Fibroblast of the aortic adventitia (primary cell): ENCODE measurements at regions not wholly inside any gene's neighbourhood (a gene's known extent, or its start where the extent isn't known, plus 50 kb on each side); places are given as distances from the start of the nearest gene placed in this dataset.

ENCODE experiments used
- DNase-seq: peaks from one replicate; pipeline ENCODE4 v3.0.0-alpha.2; 2010; ENCODE audit warnings: low read depth
- H3K4me3 ChIP-seq: 2 replicates; pipeline ENCODE4 v1.5.1; 2011; ENCODE audit warnings: low read depth, mild to moderate bottlenecking, control low read depth, low read length, moderate library complexity
- CTCF ChIP-seq: IDR thresholded peaks from 2 replicates; pipeline ENCODE4 v1.5.1; 2011; ENCODE audit warnings: mild to moderate bottlenecking, low read length, control low read depth, inconsistent platforms; ENCODE audit not compliant: insufficient read depth

GRCh38 chr13:37486171-37486681 lies 112.3 kb downstream of the POSTN start:
- TF ChIP-seq CTCF = no peak
- peak overlapping the region; percentile 20 for H3K4me3 ChIP-seq
- DNase-seq = peak; percentile 58

GRCh38 chr13:37485756-37486155 lies 112.8 kb downstream of the POSTN start:
- DNase-seq = peak; percentile 72
- H3K4me3 ChIP-seq = no peak overlapping the region
- TF ChIP-seq CTCF = no peak

GRCh38 chr13:37484056-37484455 lies 114.5 kb downstream of the POSTN start:
- no peak for TF ChIP-seq CTCF
- DNase-seq = peak; percentile 62

GRCh38 chr13:37482331-37482730 lies 116.2 kb downstream of the POSTN start:
- no peak overlapping the region for H3K4me3 ChIP-seq
- DNase-seq = no peak
- no peak for TF ChIP-seq CTCF

More at GRCh38 chr13:37484056-37484455, 114.5 kb downstream of the POSTN start:
- no peak overlapping the region for H3K4me3 ChIP-seq

GRCh38 chr13:37481885-37482227 lies 116.7 kb downstream of the POSTN start:
- no peak for TF ChIP-seq CTCF
- no peak for DNase-seq
- no peak overlapping the region for H3K4me3 ChIP-seq

GRCh38 chr13:37481011-37481884 lies 117.3 kb downstream of the POSTN start:
- no peak for TF ChIP-seq CTCF
- peak; percentile 81 for DNase-seq
- H3K4me3 ChIP-seq = no peak overlapping the region
